ENCODE measurements at regions not wholly inside any gene's neighbourhood (a gene's known extent, or its start where the extent isn't known, plus 50 kb on each side); places are given as distances from the start of the nearest gene placed in this dataset.
"Not testable (repeated sequence)": the region's sequence is repeated elsewhere in the genome, so short reads cannot be mapped to it uniquely, and the experiment has no call there.

DNA sequence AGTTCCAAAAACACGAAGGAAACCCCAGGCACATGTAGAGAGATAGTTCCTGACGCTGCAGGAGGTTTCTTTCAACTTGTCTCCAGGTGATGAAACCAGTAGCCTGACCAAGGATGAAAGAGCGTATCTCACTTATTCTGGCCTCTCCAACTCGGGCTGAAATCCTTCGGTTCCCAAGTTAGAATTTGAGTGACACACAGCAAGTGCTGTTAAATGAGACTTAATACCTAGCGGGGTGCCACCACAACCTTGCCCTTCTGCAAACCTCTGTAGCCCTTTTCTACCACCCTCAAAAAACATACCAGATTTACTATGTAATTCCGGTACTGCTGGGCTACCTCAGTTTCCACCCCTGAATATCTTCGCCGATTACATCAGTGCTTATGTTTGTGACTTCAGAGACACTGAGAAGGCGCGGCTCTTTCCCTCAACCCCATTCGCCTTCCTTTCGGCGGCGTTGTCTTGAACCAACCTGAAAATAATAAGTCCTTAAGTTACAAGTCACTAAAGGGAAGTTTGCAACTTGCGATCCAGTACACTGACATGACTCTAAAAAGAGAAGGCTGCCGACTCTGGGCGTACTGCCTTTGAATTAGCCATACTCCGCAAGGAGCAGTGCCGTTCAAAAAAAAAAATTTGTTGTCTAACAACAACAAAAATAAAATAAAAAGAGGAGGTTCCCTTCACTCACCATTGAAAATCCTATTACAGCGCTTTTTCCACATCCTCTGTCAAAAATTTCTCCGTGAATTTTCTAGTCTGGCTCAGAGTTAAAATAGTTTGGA is 194.9 kb upstream of the ZNF184 start:
- peaks cover 3 to 9% of the 10 kb centered on the region in 2 donors for H3K4me1 ChIP-seq (ENCODE audit: control insufficient read depth in 2 of 2, insufficient read depth in 1 of 2, low read depth in 1 of 2, low read length in 2 of 2)
- H3K27me3 ChIP-seq (ENCODE audit: control insufficient read depth in 3 of 3, insufficient read depth in 3 of 3, low read depth in 1 of 3, low read length in 3 of 3) = peaks cover 0 to 52% (median 21%) of the 10 kb centered on the region in 3 experiments
- no peak overlapping the region for H2BK5ac ChIP-seq (ENCODE audit: low read length)
- no peak overlapping the region for H2BK120ac ChIP-seq (ENCODE audit: low read depth, low read length)
- no peak overlapping the region for H2AK5ac ChIP-seq (ENCODE audit: low read depth, low read length)
- WGBS, 2 donors (ENCODE audit: extremely low coverage in 2 of 2, insufficient read length in 2 of 2, insufficient replicate concordance in 1 of 2) = no CpG with 5 or more reads among the region's 22 CpGs
- no peak overlapping the region for H3K9ac ChIP-seq (ENCODE audit: low read depth, low read length, poor library complexity)
- H2BK15ac ChIP-seq (ENCODE audit: low read length) = no peak overlapping the region
- H3K18ac ChIP-seq (ENCODE audit: low read length) = no peak overlapping the region
- no peak overlapping the region for H3K27ac ChIP-seq (replicated peaks; ENCODE audit: low read length)
- no peak overlapping the region for H2BK12ac ChIP-seq (ENCODE audit: low read length)
- H4K8ac ChIP-seq (ENCODE audit: low read depth, low read length) = no peak overlapping the region
- H3K14ac ChIP-seq (ENCODE audit: low read length) = no peak overlapping the region
- H3K36me3 ChIP-seq (replicated peaks in 1 of 2; ENCODE audit: control insufficient read depth in 2 of 2, insufficient read depth in 2 of 2, low read length in 2 of 2) = no peaks in the 10 kb centered on the region
- H3K79me1 ChIP-seq (ENCODE audit: low read depth, low read length) = no peaks in the 10 kb centered on the region
- H3K23ac ChIP-seq (ENCODE audit: low read depth, low read length, poor library complexity) = no peak overlapping the region
- H3K4ac ChIP-seq (ENCODE audit: low read length) = no peak overlapping the region
- no peak overlapping the region for H4K91ac ChIP-seq (ENCODE audit: low read depth, low read length, poor library complexity)
- no peak overlapping the region for H2AFZ ChIP-seq (ENCODE audit: low read length)
- peak overlapping the region; percentile 74 for H3K4me2 ChIP-seq (ENCODE audit: insufficient read depth, low read length, poor library complexity, severe bottlenecking)
- no peak for DNase-seq (ENCODE audit: low spot score)
- H3K9me3 ChIP-seq (replicated peaks in 1 of 2; ENCODE audit: control insufficient read depth in 2 of 2, insufficient read depth in 1 of 2, low read depth in 1 of 2, low read length in 2 of 2) = no peaks in the 10 kb centered on the region
- peak overlapping the region; percentile 28 to 79 for H3K4me3 ChIP-seq (ENCODE audit: low read length in 2 of 2)

DNA sequence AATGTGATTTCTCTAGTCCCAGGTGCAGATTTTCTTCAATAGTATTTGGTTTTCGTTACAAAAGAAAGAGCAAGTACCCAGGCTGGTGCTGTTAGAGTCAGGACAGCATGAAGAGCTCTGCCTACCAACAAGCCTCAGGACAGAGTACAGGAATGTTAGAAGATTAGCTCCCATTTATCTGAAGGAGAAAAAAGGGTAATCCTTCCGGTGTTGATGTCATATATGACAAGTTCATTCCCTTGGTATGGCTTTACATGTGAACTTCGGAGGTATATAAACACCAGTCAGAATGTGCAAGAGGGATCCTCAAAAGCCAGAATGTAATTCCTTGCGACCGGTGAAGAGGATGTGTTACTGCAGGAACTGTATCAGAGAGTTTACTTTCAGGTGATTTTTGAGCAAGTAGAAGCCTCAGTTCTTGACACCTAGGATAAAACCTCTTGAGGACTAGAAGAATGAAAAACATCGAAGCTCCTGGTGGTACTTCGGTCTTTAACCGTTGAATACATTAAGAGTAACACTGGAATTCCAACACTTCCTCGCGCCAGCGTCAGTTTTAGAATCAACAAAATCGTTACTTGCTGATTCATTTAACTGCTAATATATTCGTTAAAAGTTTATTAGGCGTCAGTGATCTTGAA is 194.2 kb upstream of the ZNF184 start:
- no peak for DNase-seq (ENCODE audit: low spot score)
- Histone ChIP-seq H2BK12ac (ENCODE audit: low read length) (no peak overlapping the region), H3K9ac (ENCODE audit: low read depth, low read length, poor library complexity) (no peak overlapping the region), H2AFZ (ENCODE audit: low read length) (no peak overlapping the region), H2BK5ac (ENCODE audit: low read length) (no peak overlapping the region), H3K4me2 (ENCODE audit: insufficient read depth, low read length, poor library complexity, severe bottlenecking) (peak overlapping the region; percentile 74), H3K36me3 (replicated peaks in 1 of 2; ENCODE audit: control insufficient read depth in 2 of 2, insufficient read depth in 2 of 2, low read length in 2 of 2) (no peaks in the 10 kb centered on the region), H2BK120ac (ENCODE audit: low read depth, low read length) (no peak overlapping the region), H3K4me1 (ENCODE audit: control insufficient read depth in 2 of 2, insufficient read depth in 1 of 2, low read depth in 1 of 2, low read length in 2 of 2) (peaks cover 3 to 5% of the 10 kb centered on the region in 2 donors), H3K14ac (ENCODE audit: low read length) (no peak overlapping the region), H3K9me3 (replicated peaks in 1 of 2; ENCODE audit: control insufficient read depth in 2 of 2, insufficient read depth in 1 of 2, low read depth in 1 of 2, low read length in 2 of 2) (no peaks in the 10 kb centered on the region), H3K27ac (replicated peaks; ENCODE audit: low read length) (no peak overlapping the region), H2AK5ac (ENCODE audit: low read depth, low read length) (no peak overlapping the region), H3K27me3 (ENCODE audit: control insufficient read depth in 3 of 3, insufficient read depth in 3 of 3, low read depth in 1 of 3, low read length in 3 of 3) (peaks cover 0 to 52% (median 21%) of the 10 kb centered on the region in 3 experiments), H4K91ac (ENCODE audit: low read depth, low read length, poor library complexity) (no peak overlapping the region), H3K18ac (ENCODE audit: low read length) (no peak overlapping the region), H3K4me3 (ENCODE audit: low read length in 2 of 2) (peak overlapping the region; percentile 28 to 79), H3K4ac (ENCODE audit: low read length) (no peak overlapping the region), H4K8ac (ENCODE audit: low read depth, low read length) (no peak overlapping the region), H3K79me1 (ENCODE audit: low read depth, low read length) (no peaks in the 10 kb centered on the region), H3K23ac (ENCODE audit: low read depth, low read length, poor library complexity) (no peak overlapping the region), H2BK15ac (ENCODE audit: low read length) (no peak overlapping the region)
- WGBS, 2 donors (ENCODE audit: extremely low coverage in 2 of 2, insufficient read length in 2 of 2, insufficient replicate concordance in 1 of 2) = no CpG with 5 or more reads among the region's 14 CpGs

DNA sequence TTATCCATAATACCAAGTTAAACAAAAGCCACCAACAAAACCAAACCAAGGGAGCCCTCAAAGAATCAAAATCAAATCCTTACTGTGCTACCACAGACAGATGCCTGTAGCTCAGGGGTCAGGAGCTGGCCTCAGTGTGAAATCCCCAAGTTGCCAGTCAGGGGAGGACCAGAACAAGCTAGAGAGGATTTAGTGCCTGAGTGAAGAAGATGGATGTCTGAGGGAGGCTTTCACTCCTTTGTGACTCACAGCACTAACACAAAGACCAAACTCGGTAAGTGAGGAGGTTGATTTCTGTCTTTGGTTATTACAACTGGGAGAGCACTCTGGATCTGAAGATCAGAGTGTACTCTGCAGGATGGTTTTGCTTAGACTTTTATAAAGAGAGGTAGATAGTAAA is 189.9 kb upstream of the ZNF184 start:
- H3K9me3 ChIP-seq (replicated peaks in 1 of 2; ENCODE audit: control insufficient read depth in 2 of 2, insufficient read depth in 1 of 2, low read depth in 1 of 2, low read length in 2 of 2) = no peaks in the 10 kb centered on the region
- no peaks in the 10 kb centered on the region for H3K36me3 ChIP-seq (replicated peaks in 1 of 2; ENCODE audit: control insufficient read depth in 2 of 2, insufficient read depth in 2 of 2, low read length in 2 of 2)
- no peak overlapping the region for H2AFZ ChIP-seq (ENCODE audit: low read length)
- H2BK15ac ChIP-seq (ENCODE audit: low read length) = no peak overlapping the region
- peaks cover 0 to 4% of the 10 kb centered on the region in 2 donors for H3K4me1 ChIP-seq (ENCODE audit: control insufficient read depth in 2 of 2, insufficient read depth in 1 of 2, low read depth in 1 of 2, low read length in 2 of 2)
- no peak overlapping the region for H4K8ac ChIP-seq (ENCODE audit: low read depth, low read length)
- no peak overlapping the region for H4K91ac ChIP-seq (ENCODE audit: low read depth, low read length, poor library complexity)
- DNase-seq (ENCODE audit: low spot score) = no peak
- H3K4me2 ChIP-seq (ENCODE audit: insufficient read depth, low read length, poor library complexity, severe bottlenecking) = no peak overlapping the region
- H2BK120ac ChIP-seq (ENCODE audit: low read depth, low read length) = no peak overlapping the region
- H2BK5ac ChIP-seq (ENCODE audit: low read length) = no peak overlapping the region
- H3K27ac ChIP-seq (replicated peaks; ENCODE audit: low read length) = peak overlapping the region; percentile 44
- H2BK12ac ChIP-seq (ENCODE audit: low read length) = no peak overlapping the region
- no peak overlapping the region for H3K18ac ChIP-seq (ENCODE audit: low read length)
- no peak overlapping the region for H3K23ac ChIP-seq (ENCODE audit: low read depth, low read length, poor library complexity)
- H3K9ac ChIP-seq (ENCODE audit: low read depth, low read length, poor library complexity) = no peak overlapping the region
- H2AK5ac ChIP-seq (ENCODE audit: low read depth, low read length) = no peak overlapping the region
- no peaks in the 10 kb centered on the region for H3K79me1 ChIP-seq (ENCODE audit: low read depth, low read length)
- H3K14ac ChIP-seq (ENCODE audit: low read length) = no peak overlapping the region
- WGBS, 2 donors (ENCODE audit: extremely low coverage in 2 of 2, insufficient read length in 2 of 2, insufficient replicate concordance in 1 of 2) = no CpG with 5 or more reads among the region's 1 CpG
- no peak overlapping the region for H3K4ac ChIP-seq (ENCODE audit: low read length)
- peaks cover 0 to 13% (median 10%) of the 10 kb centered on the region in 3 experiments for H3K27me3 ChIP-seq (ENCODE audit: control insufficient read depth in 3 of 3, insufficient read depth in 3 of 3, low read depth in 1 of 3, low read length in 3 of 3)
- no peak overlapping the region for H3K4me3 ChIP-seq (ENCODE audit: low read length in 2 of 2)

DNA sequence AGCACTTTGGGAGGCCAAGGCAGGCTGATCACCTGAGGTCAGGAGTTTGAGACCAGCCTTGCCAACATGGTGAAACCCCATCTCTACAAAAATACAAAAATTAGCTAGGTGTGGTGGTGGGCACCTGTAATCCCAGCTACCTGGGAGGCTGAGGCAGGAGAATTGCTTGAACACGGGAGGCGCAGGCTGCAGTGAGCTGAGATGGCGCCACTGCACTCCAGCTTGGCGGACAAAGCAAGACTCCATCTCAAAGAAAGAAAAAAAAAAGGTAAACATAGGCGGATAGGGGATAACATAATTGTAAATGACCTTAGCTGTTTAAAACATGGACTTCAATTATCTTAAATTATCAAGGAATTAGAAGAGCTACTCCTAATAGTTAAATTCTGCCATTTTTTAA is 189.3 kb upstream of the ZNF184 start:
- H3K14ac ChIP-seq (ENCODE audit: low read length); H2BK5ac ChIP-seq (ENCODE audit: low read length); H3K9me3 ChIP-seq (replicated peaks in 1 of 2; ENCODE audit: control insufficient read depth in 2 of 2, insufficient read depth in 1 of 2, low read depth in 1 of 2, low read length in 2 of 2); H2BK12ac ChIP-seq (ENCODE audit: low read length); H2AFZ ChIP-seq (ENCODE audit: low read length); H3K4ac ChIP-seq (ENCODE audit: low read length); H3K4me1 ChIP-seq (ENCODE audit: control insufficient read depth in 2 of 2, insufficient read depth in 1 of 2, low read depth in 1 of 2, low read length in 2 of 2); H3K9ac ChIP-seq (ENCODE audit: low read depth, low read length, poor library complexity); H3K4me3 ChIP-seq (ENCODE audit: low read length in 2 of 2); H3K4me2 ChIP-seq (ENCODE audit: insufficient read depth, low read length, poor library complexity, severe bottlenecking); H3K23ac ChIP-seq (ENCODE audit: low read depth, low read length, poor library complexity); H3K36me3 ChIP-seq (replicated peaks in 1 of 2; ENCODE audit: control insufficient read depth in 2 of 2, insufficient read depth in 2 of 2, low read length in 2 of 2); H2BK15ac ChIP-seq (ENCODE audit: low read length); H2BK120ac ChIP-seq (ENCODE audit: low read depth, low read length); H2AK5ac ChIP-seq (ENCODE audit: low read depth, low read length); H3K79me1 ChIP-seq (ENCODE audit: low read depth, low read length); H3K18ac ChIP-seq (ENCODE audit: low read length); H4K8ac ChIP-seq (ENCODE audit: low read depth, low read length); H4K91ac ChIP-seq (ENCODE audit: low read depth, low read length, poor library complexity); DNase-seq (ENCODE audit: low spot score); H3K27ac ChIP-seq (replicated peaks; ENCODE audit: low read length); H3K27me3 ChIP-seq (ENCODE audit: control insufficient read depth in 3 of 3, insufficient read depth in 3 of 3, low read depth in 1 of 3, low read length in 3 of 3): not testable (repeated sequence)
- no CpG with 5 or more reads among the region's 5 CpGs for WGBS, 2 donors (ENCODE audit: extremely low coverage in 2 of 2, insufficient read length in 2 of 2, insufficient replicate concordance in 1 of 2)
